ENCODE measurements at regions not wholly inside any gene's neighbourhood (a gene's known extent, or its start where the extent isn't known, plus 50 kb on each side); places are given as distances from the start of the nearest gene placed in this dataset.

DNA sequence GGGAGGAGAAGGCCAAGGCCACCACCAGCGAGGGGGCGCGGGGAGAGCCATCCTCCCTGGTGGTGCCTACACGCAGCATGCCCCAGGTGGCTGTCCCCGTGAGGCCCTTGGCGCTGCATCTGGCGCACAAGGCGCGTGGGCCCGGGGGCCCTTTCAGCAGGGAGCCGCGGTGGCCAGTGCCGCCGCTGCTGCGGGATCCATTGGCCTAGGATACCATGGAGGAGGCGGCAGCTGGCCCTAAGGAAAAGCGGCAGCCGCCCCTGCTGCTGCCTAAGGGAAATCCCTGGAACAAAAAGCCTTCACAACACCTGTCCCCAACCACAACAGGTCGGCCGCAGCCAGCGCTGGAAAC lies 1059.6 kb downstream of the TECRL start:
- TF ChIP-seq, protein P1, sequence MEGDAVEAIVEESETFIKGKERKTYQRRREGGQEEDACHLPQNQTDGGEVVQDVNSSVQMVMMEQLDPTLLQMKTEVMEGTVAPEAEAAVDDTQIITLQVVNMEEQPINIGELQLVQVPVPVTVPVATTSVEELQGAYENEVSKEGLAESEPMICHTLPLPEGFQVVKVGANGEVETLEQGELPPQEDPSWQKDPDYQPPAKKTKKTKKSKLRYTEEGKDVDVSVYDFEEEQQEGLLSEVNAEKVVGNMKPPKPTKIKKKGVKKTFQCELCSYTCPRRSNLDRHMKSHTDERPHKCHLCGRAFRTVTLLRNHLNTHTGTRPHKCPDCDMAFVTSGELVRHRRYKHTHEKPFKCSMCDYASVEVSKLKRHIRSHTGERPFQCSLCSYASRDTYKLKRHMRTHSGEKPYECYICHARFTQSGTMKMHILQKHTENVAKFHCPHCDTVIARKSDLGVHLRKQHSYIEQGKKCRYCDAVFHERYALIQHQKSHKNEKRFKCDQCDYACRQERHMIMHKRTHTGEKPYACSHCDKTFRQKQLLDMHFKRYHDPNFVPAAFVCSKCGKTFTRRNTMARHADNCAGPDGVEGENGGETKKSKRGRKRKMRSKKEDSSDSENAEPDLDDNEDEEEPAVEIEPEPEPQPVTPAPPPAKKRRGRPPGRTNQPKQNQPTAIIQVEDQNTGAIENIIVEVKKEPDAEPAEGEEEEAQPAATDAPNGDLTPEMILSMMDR (IDR thresholded peaks at IDR 0.05; ENCODE audit: unreplicated experiment) = no peak
- no peaks in the 10 kb centered on the region for H3K27me3 Mint-ChIP-seq
- H3K4me1 Mint-ChIP-seq (ENCODE audit: low read depth) = no peaks in the 10 kb centered on the region
- DNase-seq (ENCODE audit: low spot score, unreplicated experiment) = no peak
- peaks cover 31% of the 10 kb centered on the region for H3K9me3 Mint-ChIP-seq (ENCODE audit: low read depth)
- no peaks in the 10 kb centered on the region for H3K36me3 Mint-ChIP-seq (ENCODE audit: insufficient read depth)
- no peak overlapping the region for H3K27ac Mint-ChIP-seq
- H3K4me3 Mint-ChIP-seq (ENCODE audit: low read depth) = no peak overlapping the region

DNA sequence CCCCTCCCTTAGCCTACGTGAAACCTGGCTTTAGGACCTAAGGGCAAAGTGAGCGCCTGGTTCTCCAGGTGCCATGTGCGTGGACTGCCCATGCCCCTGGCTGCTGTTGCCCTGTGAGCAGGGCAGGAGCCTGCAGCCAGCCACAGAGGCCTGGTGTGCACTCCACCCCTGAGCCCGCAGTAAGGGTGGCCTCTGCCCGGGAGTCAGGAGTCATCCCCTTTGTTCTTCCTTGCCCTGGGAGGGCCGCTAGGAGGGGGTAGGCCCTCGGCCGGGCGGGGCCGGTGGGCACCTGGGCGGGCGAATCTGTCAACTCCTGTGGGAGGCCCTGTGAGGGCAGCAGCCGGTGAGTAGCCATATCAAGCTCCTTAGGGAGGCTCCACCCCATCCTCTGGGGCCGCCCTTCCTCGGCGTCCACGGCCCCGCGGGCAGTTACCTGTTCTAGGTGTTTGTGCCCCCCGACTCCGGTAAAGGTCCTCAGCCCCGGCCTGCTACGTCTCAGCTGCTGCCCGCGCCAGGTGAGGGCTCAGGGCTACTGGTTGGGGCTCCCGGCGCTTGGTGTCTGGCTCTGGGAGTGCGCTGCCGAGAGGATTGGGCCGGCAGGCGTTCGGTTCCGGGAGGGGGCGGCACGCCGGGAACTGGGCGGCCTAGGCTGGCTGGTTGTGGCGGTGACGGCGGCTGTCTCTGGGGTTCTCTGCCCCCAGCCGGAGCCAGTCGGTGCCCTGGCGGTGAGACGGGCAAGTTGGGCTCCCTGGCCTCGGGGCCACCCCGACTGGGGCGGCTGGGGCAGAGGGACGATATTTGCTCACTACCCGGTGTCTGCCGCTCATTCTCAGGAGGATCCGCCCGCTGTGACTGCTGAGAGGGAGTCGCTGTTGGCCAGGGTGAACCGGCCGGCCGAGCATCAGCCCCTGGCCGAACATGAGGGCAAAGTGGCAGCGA lies 1060.2 kb downstream of the TECRL start:
- Mint-ChIP-seq H3K36me3 (ENCODE audit: insufficient read depth) (no peaks in the 10 kb centered on the region), H3K27me3 (no peaks in the 10 kb centered on the region), H3K9me3 (ENCODE audit: low read depth) (peaks cover 31% of the 10 kb centered on the region), H3K27ac (no peak overlapping the region), H3K4me3 (ENCODE audit: low read depth) (no peak overlapping the region), H3K4me1 (ENCODE audit: low read depth) (no peaks in the 10 kb centered on the region)
- DNase-seq (ENCODE audit: low spot score, unreplicated experiment) = no peak
- TF ChIP-seq, protein P1 (IDR thresholded peaks at IDR 0.05; ENCODE audit: unreplicated experiment) = no peak

DNA sequence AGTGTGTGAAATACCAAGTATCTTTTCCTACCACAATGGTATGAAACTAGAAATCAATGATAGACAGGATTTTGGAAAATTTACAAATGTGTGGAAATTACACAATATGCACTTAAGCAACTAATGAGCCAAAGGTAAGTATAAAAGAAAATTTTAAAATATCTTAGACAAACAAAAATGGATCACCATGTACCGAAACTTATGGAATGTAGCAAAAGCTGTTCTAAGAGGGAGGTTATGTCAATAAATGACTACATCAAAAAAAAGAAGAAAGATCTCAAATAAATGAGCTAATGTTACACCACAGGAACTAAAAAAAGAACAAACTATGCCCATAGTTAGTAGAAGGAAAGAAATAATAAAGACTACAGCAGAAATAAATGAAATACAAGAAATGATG lies 1084.1 kb downstream of the TECRL start:
- DNase-seq (ENCODE audit: low spot score, unreplicated experiment) = no peak
- Mint-ChIP-seq H3K4me3 (ENCODE audit: low read depth) (no peak overlapping the region), H3K27ac (no peak overlapping the region), H3K27me3 (no peaks in the 10 kb centered on the region), H3K9me3 (ENCODE audit: low read depth) (peaks cover 16% of the 10 kb centered on the region), H3K4me1 (ENCODE audit: low read depth) (no peaks in the 10 kb centered on the region), H3K36me3 (ENCODE audit: insufficient read depth) (no peaks in the 10 kb centered on the region)
- TF ChIP-seq, protein P1 (IDR thresholded peaks at IDR 0.05; ENCODE audit: unreplicated experiment) = no peak

GRCh38 chr4:63316633-63317032 lies 1092.6 kb downstream of the TECRL start:
- Mint-ChIP-seq H3K9me3 (ENCODE audit: low read depth) (no peaks in the 10 kb centered on the region), H3K27me3 (no peaks in the 10 kb centered on the region), H3K27ac (no peak overlapping the region), H3K4me1 (ENCODE audit: low read depth) (no peaks in the 10 kb centered on the region), H3K36me3 (ENCODE audit: insufficient read depth) (no peaks in the 10 kb centered on the region), H3K4me3 (ENCODE audit: low read depth) (no peak overlapping the region)
- no peak for DNase-seq (ENCODE audit: low spot score, unreplicated experiment)
- TF ChIP-seq, protein P1 (IDR thresholded peaks at IDR 0.05; ENCODE audit: unreplicated experiment) = no peak

DNA sequence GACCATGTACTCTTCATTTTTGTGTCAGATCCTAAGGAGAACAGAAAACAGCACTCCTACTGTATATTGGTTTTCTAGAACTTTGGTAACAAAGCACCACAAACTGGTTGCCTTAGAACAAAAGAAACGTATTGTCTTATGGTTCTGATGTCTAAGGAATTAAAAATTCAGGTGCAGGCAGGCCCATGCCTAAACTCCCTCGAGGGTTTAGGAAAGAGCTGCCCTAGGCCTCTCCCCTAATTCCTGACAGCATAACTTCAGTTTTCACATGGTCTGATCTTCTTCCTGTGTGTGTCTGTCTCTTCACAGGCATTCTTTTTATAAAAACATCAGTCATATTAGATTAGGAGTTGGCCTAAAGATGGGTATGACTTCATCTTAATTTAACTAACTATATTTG lies 1093.6 kb downstream of the TECRL start:
- H3K4me3 Mint-ChIP-seq (ENCODE audit: low read depth) = no peak overlapping the region

More for the DNA sequence above, 1093.6 kb downstream of the TECRL start:
- DNase-seq (ENCODE audit: low spot score, unreplicated experiment) = no peak
- Mint-ChIP-seq H3K27ac (no peak overlapping the region), H3K4me1 (ENCODE audit: low read depth) (no peaks in the 10 kb centered on the region), H3K36me3 (ENCODE audit: insufficient read depth) (no peaks in the 10 kb centered on the region), H3K9me3 (ENCODE audit: low read depth) (no peaks in the 10 kb centered on the region), H3K27me3 (no peaks in the 10 kb centered on the region)
- TF ChIP-seq, protein P1 (IDR thresholded peaks at IDR 0.05; ENCODE audit: unreplicated experiment) = no peak
